Activated T-cell treated with anti-CD3 and anti-CD28 coated beads, Interleukin-2, amount 50 U/mL, for 4 hours (primary cell): ENCODE measurements at regions not wholly inside any gene's neighbourhood (a gene's known extent, or its start where the extent isn't known, plus 50 kb on each side); places are given as distances from the start of the nearest gene placed in this dataset.

Experiments
- ATAC-seq, 2 donors: fragments of 200-7000 bp; cut with Tn5 transposase; one replicate each; pipeline ENCODE4 v1.10.0; 2021
- DNase-seq: peaks from one replicate; pipeline ENCODE4 v3.0.0-alpha.2; 2020
- H3K27me3 Mint-ChIP-seq: one replicate; pipeline ENCODE4 v1.8.0; 2021; ENCODE audit warnings: low read depth, mixed read lengths
- H3K36me3 Mint-ChIP-seq: one replicate; pipeline ENCODE4 v1.8.0; 2022; ENCODE audit warnings: mixed read lengths; ENCODE audit not compliant: insufficient read depth
- H3K4me1 Mint-ChIP-seq: one replicate; pipeline ENCODE4 v1.8.0; 2021; ENCODE audit warnings: low read depth, mixed read lengths
- H3K4me3 Mint-ChIP-seq: one replicate; pipeline ENCODE4 v1.8.0; 2021; ENCODE audit warnings: mild to moderate bottlenecking, moderate library complexity, mixed read lengths
- H3K9me3 Mint-ChIP-seq: one replicate; pipeline ENCODE4 v1.8.0; 2021; ENCODE audit warnings: mixed read lengths

GRCh38 chr5:2017540-2018389, 135.0 kb upstream of the IRX4 start:
- Mint-ChIP-seq H3K36me3 (no peaks in the 10 kb centered on the region), H3K27me3 (peaks cover 16% of the 10 kb centered on the region), H3K9me3 (no peaks in the 10 kb centered on the region), H3K4me3 (no peak overlapping the region), H3K4me1 (no peaks in the 10 kb centered on the region)
- DNase-seq, result no peak
- ATAC-seq, result no peak

- ATAC-seq (no peak), DNase-seq (no peak)
- H3K9me3 Mint-ChIP-seq, result no peaks in the 10 kb centered on the region
- H3K36me3 Mint-ChIP-seq, result no peaks in the 10 kb centered on the region
- peaks cover 3% of the 10 kb centered on the region for H3K27me3 Mint-ChIP-seq
- H3K4me3 Mint-ChIP-seq, result no peak overlapping the region
- no peaks in the 10 kb centered on the region for H3K4me1 Mint-ChIP-seq
These were observed 133.2 kb upstream of the IRX4 start for GRCh38 chr5:2015961-2016360.

GRCh38 chr5:2015124-2015848, 132.6 kb upstream of the IRX4 start:
- H3K9me3 Mint-ChIP-seq, result no peaks in the 10 kb centered on the region
- DNase-seq, result no peak
- no peak for ATAC-seq
- peaks cover 3% of the 10 kb centered on the region for H3K27me3 Mint-ChIP-seq
- no peaks in the 10 kb centered on the region for H3K36me3 Mint-ChIP-seq
- H3K4me1 Mint-ChIP-seq, result no peaks in the 10 kb centered on the region
- no peak overlapping the region for H3K4me3 Mint-ChIP-seq

GRCh38 chr5:2014058-2014610, 131.4 kb upstream of the IRX4 start:
- H3K27me3 Mint-ChIP-seq, result peaks cover 9% of the 10 kb centered on the region
- H3K36me3 Mint-ChIP-seq, result no peaks in the 10 kb centered on the region
- no peaks in the 10 kb centered on the region for H3K9me3 Mint-ChIP-seq
- no peak overlapping the region for H3K4me3 Mint-ChIP-seq
- H3K4me1 Mint-ChIP-seq, result no peaks in the 10 kb centered on the region
- ATAC-seq, result no peak
- DNase-seq, result no peak

GRCh38 chr5:2013301-2014057, 130.8 kb upstream of the IRX4 start:
- H3K36me3 Mint-ChIP-seq, result no peaks in the 10 kb centered on the region
- ATAC-seq, result no peak
- peaks cover 11% of the 10 kb centered on the region for H3K27me3 Mint-ChIP-seq

GRCh38 chr5:2012885-2013284, 130.2 kb upstream of the IRX4 start:
- Mint-ChIP-seq H3K4me1 (no peaks in the 10 kb centered on the region), H3K4me3 (no peak overlapping the region), H3K36me3 (no peaks in the 10 kb centered on the region), H3K27me3 (peaks cover 13% of the 10 kb centered on the region), H3K9me3 (no peaks in the 10 kb centered on the region)
- no peak for ATAC-seq
- no peak for DNase-seq

More at GRCh38 chr5:2013301-2014057, 130.8 kb upstream of the IRX4 start:
- DNase-seq, result no peak
- H3K9me3 Mint-ChIP-seq, result no peaks in the 10 kb centered on the region
- no peaks in the 10 kb centered on the region for H3K4me1 Mint-ChIP-seq
- H3K4me3 Mint-ChIP-seq, result no peak overlapping the region

- Mint-ChIP-seq H3K27me3 (peaks cover 11% of the 10 kb centered on the region), H3K9me3 (no peaks in the 10 kb centered on the region), H3K4me1 (no peaks in the 10 kb centered on the region), H3K36me3 (no peaks in the 10 kb centered on the region), H3K4me3 (no peak overlapping the region)
- no peak for ATAC-seq
- DNase-seq, result no peak
These were observed 129.0 kb upstream of the IRX4 start for GRCh38 chr5:2011481-2012411.

- Mint-ChIP-seq H3K4me3 (no peak overlapping the region), H3K9me3 (no peaks in the 10 kb centered on the region), H3K36me3 (no peaks in the 10 kb centered on the region), H3K27me3 (peaks cover 10% of the 10 kb centered on the region), H3K4me1 (no peaks in the 10 kb centered on the region)
- DNase-seq (no peak), ATAC-seq (no peak)
These were observed 128.2 kb upstream of the IRX4 start for GRCh38 chr5:2010940-2011339.

GRCh38 chr5:2009986-2010914, 127.5 kb upstream of the IRX4 start:
- DNase-seq, result no peak
- Mint-ChIP-seq H3K27me3 (peaks cover 10% of the 10 kb centered on the region), H3K36me3 (no peaks in the 10 kb centered on the region), H3K9me3 (no peaks in the 10 kb centered on the region), H3K4me1 (no peaks in the 10 kb centered on the region), H3K4me3 (no peak overlapping the region)
- no peak for ATAC-seq

- H3K4me3 Mint-ChIP-seq, result no peak overlapping the region
- peaks cover 10% of the 10 kb centered on the region for H3K27me3 Mint-ChIP-seq
- ATAC-seq, result no peak
- no peaks in the 10 kb centered on the region for H3K36me3 Mint-ChIP-seq
- no peaks in the 10 kb centered on the region for H3K9me3 Mint-ChIP-seq
- H3K4me1 Mint-ChIP-seq, result no peaks in the 10 kb centered on the region
- DNase-seq, result no peak
These were observed 126.3 kb upstream of the IRX4 start for GRCh38 chr5:2008851-2009629.

GRCh38 chr5:2007878-2008501, 125.3 kb upstream of the IRX4 start:
- Mint-ChIP-seq H3K36me3 (no peaks in the 10 kb centered on the region), H3K27me3 (peaks cover 15% of the 10 kb centered on the region), H3K4me3 (no peak overlapping the region), H3K9me3 (no peaks in the 10 kb centered on the region), H3K4me1 (no peaks in the 10 kb centered on the region)
- ATAC-seq (no peak), DNase-seq (no peak)

GRCh38 chr5:2007496-2007877, 124.8 kb upstream of the IRX4 start:
- peaks cover 18% of the 10 kb centered on the region for H3K27me3 Mint-ChIP-seq
- ATAC-seq, result no peak
- H3K4me3 Mint-ChIP-seq, result no peak overlapping the region
- no peaks in the 10 kb centered on the region for H3K9me3 Mint-ChIP-seq
- DNase-seq, result no peak
- no peaks in the 10 kb centered on the region for H3K4me1 Mint-ChIP-seq
- no peaks in the 10 kb centered on the region for H3K36me3 Mint-ChIP-seq
